ENCODE measurements at regions not wholly inside any gene's neighbourhood (a gene's known extent, or its start where the extent isn't known, plus 50 kb on each side); places are given as distances from the start of the nearest gene placed in this dataset.
"Not testable (repeated sequence)": the region's sequence is repeated elsewhere in the genome, so short reads cannot be mapped to it uniquely, and the experiment has no call there.

DNA sequence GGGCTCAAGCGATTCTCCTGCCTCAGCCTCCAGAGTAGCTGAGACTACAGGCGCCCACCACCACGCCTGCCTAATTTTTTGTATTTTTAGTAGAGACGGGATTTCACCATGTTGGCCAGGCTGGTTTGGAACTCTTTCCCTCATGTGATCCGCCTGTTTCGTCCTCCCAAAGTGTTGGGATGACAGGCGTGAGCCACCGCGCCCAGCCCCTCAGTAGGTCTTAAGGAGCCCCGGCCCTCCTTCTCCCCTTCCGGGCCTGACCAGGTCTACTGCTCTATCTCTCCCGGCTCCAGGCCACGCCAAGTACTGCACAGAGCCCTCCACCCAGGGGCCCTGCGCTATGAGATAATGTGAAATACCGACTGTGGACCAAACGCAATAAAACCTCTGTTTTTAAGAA, 785.5 kb downstream of the FOXD4L5 start:
- FAIRE-seq; DNase-seq (ENCODE audit: low spot score): not testable (repeated sequence)

DNA sequence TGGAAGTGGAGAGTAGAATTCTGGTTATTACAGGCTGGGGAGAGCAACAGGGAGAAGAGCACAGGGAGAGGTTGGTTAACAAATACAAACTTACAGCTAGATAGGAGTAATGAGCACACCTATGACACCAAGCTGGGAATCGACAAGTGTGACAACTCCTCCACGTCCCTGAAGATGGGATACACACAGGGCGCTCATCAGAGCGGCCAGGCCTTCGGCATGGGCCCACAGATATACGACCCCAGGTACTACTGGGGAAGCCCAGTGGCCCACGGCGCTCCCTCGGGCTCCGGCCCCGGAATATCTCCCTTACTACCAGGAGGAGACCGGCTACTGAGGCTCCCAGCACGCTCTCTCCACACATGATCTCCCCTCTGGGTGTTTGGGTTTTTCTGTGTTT, 786.6 kb downstream of the FOXD4L5 start:
- not testable (repeated sequence) for FAIRE-seq

DNA sequence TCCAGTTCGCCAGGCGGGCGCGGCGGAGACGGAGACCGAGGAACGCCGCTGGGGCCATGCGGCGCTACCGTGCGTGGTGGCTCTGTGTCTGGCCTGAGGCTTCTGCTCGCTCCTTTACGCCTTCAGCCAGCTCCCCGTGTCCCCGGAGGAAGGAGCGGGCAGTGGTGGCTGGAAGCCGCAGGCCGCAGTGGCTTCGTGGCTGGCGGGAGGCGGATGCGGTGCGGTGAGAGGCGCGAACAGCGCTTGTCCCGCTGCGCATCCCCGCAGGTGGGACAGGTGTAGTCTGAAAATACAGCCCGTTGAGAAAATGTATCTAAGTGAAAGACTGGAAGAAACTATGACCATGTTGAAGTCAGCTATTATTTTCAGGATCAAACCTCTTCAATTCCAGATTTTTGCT, 796.5 kb downstream of the FOXD4L5 start:
- not testable (repeated sequence) for FAIRE-seq; DNase-seq (ENCODE audit: low spot score)

More for the DNA sequence above, 786.6 kb downstream of the FOXD4L5 start:
- not testable (repeated sequence) for DNase-seq (ENCODE audit: low spot score)

DNA sequence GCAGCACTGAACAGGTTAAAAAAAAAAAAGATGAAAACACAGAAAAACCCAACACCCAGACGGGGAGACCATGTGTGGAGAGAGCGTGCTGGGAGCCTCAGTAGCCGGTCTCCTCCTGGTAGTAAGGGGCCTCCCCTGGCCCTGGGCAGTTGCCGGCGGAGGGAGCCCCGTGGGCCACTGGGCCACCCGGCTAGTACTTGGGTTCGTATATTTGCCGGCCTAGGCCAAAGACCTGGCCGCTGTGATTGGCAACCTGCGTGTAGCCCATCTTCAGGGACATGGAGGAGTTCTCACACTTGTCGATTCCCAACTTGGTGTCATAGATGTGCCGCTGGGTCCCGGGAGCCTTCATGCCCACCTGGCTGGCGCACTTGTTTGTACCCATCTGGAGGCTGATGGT, 798.9 kb downstream of the FOXD4L5 start:
- FAIRE-seq; DNase-seq (ENCODE audit: low spot score): not testable (repeated sequence)

DNA sequence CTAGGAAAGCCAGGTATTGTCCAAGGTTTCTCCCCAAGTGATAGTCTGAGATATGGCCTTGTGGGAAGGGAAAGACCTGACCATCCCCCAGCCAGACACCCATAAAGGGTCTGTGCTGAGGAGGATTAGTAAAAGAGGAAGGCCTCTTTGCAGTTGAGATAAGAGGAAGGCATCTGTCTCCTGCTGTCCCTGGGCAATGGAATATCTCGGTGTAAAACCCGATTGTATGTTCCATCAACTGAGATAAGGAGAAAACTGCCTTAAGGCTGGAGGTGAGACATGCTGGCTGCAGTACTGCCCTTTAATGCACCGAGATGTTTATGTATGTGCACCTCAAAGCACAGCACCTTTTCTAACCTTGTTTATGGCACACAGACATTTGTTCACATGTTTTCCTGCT, 805.9 kb downstream of the FOXD4L5 start:
- not testable (repeated sequence) for FAIRE-seq; DNase-seq (ENCODE audit: low spot score)

DNA sequence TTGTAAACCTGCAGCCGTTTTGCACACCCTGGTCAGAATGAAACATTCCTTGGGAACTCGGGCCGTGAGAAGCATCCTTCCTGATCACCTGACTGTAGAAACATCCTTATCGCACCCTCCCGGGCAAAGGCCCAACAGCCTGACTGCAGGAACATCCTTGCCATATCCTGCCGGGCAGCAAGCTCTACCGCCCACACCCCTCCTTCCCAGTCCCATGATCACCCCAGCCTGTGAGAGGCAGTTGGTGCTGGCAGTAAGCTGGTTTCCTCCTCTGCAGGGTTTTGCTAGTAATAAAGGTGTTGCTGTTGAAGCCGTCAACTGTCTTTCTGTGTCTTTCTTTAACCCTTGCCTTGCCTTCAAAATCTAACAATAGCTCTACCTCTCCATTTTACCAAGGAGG, 816.1 kb downstream of the FOXD4L5 start:
- not testable (repeated sequence) for FAIRE-seq; DNase-seq (ENCODE audit: low spot score)

DNA sequence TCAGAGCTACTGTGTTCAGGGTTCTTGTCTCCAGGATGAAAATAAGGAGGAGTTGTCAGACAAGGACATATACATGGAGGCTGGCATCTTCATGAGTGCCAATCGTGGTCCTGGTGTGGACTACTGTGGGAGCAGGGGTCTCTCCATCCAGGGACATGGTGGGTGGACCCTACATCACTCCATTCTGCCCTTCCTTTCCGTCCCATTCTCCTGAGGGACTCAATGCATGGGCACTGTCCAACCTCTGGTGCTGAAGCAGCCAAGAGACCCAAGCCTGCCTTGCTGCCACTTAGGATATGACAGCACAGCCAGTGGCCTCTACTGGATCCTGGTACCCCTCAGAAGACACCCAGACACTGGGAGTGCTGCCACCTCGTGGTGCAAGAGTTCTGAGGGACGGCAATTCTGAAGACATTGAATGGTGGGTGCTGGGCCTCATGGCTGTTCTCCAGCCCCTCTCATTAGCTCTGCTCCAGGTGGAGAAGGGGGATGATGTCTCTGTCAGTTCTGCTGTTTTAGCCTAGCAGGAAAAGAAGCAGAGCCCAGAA, 818.9 kb downstream of the FOXD4L5 start:
- FAIRE-seq; DNase-seq (ENCODE audit: low spot score): not testable (repeated sequence)

DNA sequence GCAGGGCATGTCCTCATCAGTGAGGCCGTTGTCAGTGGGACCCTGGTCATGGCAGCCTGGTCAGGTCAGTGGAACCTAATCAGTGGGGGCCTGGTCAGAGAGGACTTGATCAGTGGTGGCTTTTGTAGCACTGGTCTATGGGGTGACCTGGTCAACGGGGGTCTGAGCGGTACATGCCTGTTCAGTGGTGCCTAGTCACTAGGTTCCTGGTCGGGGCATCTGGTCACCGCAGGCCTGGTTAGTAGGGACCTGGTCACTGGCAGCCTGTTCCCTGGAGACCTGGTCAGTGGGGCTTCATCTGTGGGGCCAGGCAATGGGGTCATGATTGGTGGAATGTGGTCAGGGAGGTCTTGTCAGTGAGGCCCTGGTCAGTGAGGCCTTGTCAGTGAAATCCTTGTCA, 823.1 kb downstream of the FOXD4L5 start:
- DNase-seq (ENCODE audit: low spot score); FAIRE-seq: not testable (repeated sequence)

DNA sequence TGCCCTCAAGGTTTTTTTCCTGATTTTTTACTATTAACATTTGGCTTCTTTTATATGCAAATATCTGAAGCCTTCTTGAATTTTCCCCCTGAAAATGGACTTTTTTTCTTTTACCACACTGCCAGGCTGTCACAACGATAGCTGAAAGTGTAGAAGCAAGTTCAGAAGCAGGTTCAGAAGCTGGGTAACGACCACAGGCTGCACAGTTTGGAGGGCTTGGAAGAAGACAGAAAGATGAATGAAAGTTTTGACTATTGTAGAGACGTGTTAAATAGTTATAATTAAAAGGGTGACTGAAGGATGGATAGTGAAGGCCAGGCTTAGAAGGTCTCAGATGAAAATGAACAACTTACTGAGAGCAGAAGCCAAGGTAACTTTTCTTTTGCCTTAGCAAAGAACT, 826.4 kb downstream of the FOXD4L5 start:
- DNase-seq (ENCODE audit: low spot score); FAIRE-seq: not testable (repeated sequence)

DNA sequence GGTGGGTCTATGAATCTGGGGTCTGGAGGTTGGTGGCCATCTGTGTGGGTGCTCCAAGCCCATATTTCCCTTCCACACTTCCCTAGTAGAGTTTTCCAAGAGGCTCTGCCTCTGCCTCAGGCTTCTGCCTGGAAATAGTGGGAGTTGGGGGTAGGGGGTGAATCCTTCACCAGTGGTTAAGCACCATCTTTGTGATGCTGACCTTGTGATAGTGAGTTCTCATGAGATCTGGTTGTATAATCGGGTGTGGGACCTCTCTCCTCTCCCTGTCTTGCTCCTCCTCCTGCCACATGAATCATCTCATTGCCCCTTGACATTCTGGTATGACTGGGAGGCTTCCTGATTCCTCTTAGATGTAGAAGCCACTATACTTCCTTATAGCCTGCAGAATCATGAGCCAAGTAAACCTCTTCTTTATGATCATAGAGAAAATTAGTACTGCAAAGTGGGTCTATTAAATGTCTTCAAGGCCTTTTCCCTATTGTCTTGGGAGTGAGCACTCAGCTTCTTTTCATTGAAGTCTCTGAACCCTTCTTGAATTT, 829.8 kb downstream of the FOXD4L5 start:
- not testable (repeated sequence) for DNase-seq (ENCODE audit: low spot score); FAIRE-seq

DNA sequence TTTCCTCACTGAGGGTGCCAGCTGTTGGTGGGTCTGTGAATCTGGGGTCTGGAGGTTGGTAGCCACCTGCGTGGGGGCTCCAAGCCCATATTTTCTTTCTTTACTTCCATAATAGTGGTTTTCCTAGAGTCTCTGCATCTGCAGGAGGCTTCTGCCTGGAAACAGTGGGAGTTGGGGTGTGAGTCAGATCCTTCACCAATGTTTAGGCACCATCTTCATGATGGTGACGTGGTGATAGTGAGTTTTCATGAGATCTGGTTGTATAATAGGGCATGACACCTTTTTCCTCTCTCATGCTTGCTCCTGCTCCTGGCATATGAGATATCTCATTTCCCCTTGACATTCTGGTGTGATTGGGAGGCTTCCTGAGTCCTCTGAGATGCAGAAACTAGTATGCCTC, 832.9 kb downstream of the FOXD4L5 start:
- DNase-seq (ENCODE audit: low spot score), result peak; percentile 2
- FAIRE-seq, result not testable (repeated sequence)

DNA sequence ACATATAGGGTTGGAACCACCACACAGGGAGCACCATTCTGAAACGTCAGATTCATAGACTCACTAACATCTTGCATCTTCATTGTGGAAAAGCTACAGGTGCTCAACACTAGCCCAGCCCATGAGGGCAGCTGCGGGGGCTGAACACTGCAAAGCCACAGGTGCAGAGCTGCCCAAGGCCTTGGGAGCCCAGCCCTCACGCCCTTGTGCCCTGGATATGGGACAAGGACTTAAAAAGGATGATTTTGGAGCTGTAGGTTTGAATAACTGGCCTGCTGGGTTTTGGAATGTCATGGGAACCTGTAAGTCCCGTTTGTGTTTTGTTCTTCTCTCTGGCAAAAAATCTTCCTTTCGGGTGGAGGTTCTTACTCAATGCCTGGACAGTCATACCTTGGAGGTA, 834.4 kb downstream of the FOXD4L5 start:
- not testable (repeated sequence) for DNase-seq (ENCODE audit: low spot score)

DNA sequence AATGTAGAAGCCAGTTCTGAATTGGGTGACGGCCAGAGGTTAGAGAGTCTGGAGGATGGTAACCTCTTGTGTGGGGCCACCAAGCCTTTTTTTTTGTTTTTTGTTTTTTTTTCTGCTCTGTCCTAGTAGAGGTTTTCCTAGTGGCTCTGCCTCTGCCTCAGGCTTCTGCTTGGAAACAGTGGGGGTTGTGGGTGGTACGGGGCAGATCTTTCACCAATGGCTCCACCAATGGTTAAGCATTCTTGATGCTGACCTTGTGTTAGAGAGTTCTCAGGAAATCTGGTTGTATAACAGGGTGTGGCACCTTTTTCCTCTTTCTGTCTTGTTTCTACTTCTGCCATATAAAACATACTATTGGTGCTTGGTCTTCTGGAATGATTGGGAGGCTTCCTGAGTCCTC, 836.0 kb downstream of the FOXD4L5 start:
- not testable (repeated sequence) for FAIRE-seq

More for the DNA sequence above, 834.4 kb downstream of the FOXD4L5 start:
- FAIRE-seq, result not testable (repeated sequence)

DNA sequence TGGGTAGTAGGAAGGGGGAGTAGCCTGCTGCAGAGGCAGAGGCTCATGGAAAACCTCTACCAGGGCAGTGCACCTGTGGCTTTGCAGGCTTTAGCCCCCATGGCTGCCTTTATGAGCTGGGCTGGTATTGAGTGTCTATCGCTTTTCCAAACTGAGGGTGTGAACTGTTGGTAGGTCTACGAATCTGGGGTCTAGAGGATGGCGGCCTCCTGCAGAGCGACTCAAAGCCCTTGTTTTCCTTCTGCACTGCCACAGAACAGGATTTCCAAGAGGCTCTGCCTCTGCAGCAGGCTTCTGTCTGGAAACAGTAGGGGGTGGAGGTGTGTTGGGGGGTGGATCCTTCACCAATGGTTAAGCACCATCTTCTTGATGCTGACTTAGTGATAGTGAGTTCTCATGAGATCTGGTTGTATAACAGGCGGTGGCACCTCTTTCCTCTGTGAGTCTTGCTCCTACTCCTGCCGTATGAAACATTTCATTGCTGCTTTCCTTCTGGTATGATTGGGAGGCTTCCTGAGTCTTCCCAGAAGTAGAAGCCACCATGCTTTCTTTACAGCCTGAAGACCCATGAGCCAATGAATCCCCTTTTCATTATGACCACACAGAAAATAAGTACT, 840.0 kb downstream of the FOXD4L5 start:
- not testable (repeated sequence) for FAIRE-seq; DNase-seq (ENCODE audit: low spot score)

More for the DNA sequence above, 836.0 kb downstream of the FOXD4L5 start:
- DNase-seq (ENCODE audit: low spot score), result not testable (repeated sequence)

DNA sequence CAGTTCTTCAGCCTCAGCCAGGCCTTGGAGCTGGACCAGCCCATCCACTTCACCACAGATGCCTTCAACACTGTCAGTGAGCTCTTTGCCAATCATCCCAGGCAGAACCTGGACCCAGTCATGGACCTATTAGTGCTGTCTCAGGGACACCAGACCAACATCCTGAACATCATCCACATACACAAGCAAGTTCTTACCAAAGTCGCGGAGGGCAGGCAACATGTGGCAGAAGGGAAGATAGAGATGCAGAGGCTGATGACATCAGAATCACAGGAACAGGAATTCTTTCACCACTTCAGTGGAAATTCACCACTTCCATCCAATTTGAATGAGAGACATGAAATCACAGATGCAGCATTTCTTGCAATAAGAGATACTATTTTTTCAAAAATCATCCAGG, 845.3 kb downstream of the FOXD4L5 start:
- FAIRE-seq; DNase-seq (ENCODE audit: low spot score): not testable (repeated sequence)

Measured in RCC 7860 (cell line).